ENCODE measurements at regions not wholly inside any gene's neighbourhood (a gene's known extent, or its start where the extent isn't known, plus 50 kb on each side); places are given as distances from the start of the nearest gene placed in this dataset.

- DNase-seq, result peak; percentile 13
Observed at GRCh38 chrX:120819126-120819525, 56.5 kb downstream of the CT47B1 start.

- DNase-seq, result no peak
Observed at GRCh38 chrX:120813982-120814381, 61.7 kb downstream of the CT47B1 start.

- no peak for DNase-seq
Observed at GRCh38 chrX:120801426-120801825, 74.2 kb downstream of the CT47B1 start.

- peak; percentile 59 for DNase-seq
Observed at GRCh38 chrX:120797188-120797851, 78.3 kb downstream of the CT47B1 start.

- no peak for DNase-seq
Observed at GRCh38 chrX:120795301-120795700, 80.4 kb downstream of the CT47B1 start.

GRCh38 chrX:120794525-120794975, 81.1 kb downstream of the CT47B1 start:
- no peak for DNase-seq

- no peak for DNase-seq
Observed at GRCh38 chrX:120793098-120793497, 82.6 kb downstream of the CT47B1 start.

GRCh38 chrX:120791013-120791643, 84.5 kb downstream of the CT47B1 start:
- DNase-seq, result peak; percentile 48

- DNase-seq, result no peak
Observed at GRCh38 chrX:120790552-120790951, 85.1 kb downstream of the CT47B1 start.

- DNase-seq, result peak; percentile 81
Observed at GRCh38 chrX:120790118-120790517, 85.5 kb downstream of the CT47B1 start.

- no peak for DNase-seq
Observed at GRCh38 chrX:120781403-120781802, 94.3 kb downstream of the CT47B1 start.

- no peak for DNase-seq
Observed at GRCh38 chrX:120775959-120776358, 99.7 kb downstream of the CT47B1 start.

GRCh38 chrX:120774606-120775005, 101.1 kb downstream of the CT47B1 start:
- DNase-seq, result no peak

- DNase-seq, result no peak
Observed at GRCh38 chrX:120773801-120774200, 101.9 kb downstream of the CT47B1 start.

- peak; percentile 68 for DNase-seq
Observed at GRCh38 chrX:120769576-120770341, 105.9 kb downstream of the CT47B1 start.

- no peak for DNase-seq
Observed at GRCh38 chrX:120768681-120769080, 107.0 kb downstream of the CT47B1 start.

GRCh38 chrX:120768254-120768653, 107.4 kb downstream of the CT47B1 start:
- DNase-seq, result no peak

- no peak for DNase-seq
Observed at GRCh38 chrX:120763269-120763668, 112.4 kb downstream of the CT47B1 start.

GRCh38 chrX:120761810-120762209, 113.9 kb downstream of the CT47B1 start:
- DNase-seq, result no peak

- DNase-seq, result peak; percentile 58
Observed at GRCh38 chrX:120759685-120760084, 116.0 kb downstream of the CT47B1 start.

GRCh38 chrX:120755066-120755846, 120.4 kb downstream of the CT47B1 start:
- peak; percentile 50 for DNase-seq

- no peak for DNase-seq
Observed at GRCh38 chrX:120753413-120754251, 122.0 kb downstream of the CT47B1 start.

Measured in NCI-H82 (cell line).